ENCODE measurements at regions not wholly inside any gene's neighbourhood (a gene's known extent, or its start where the extent isn't known, plus 50 kb on each side); places are given as distances from the start of the nearest gene placed in this dataset.

DNA sequence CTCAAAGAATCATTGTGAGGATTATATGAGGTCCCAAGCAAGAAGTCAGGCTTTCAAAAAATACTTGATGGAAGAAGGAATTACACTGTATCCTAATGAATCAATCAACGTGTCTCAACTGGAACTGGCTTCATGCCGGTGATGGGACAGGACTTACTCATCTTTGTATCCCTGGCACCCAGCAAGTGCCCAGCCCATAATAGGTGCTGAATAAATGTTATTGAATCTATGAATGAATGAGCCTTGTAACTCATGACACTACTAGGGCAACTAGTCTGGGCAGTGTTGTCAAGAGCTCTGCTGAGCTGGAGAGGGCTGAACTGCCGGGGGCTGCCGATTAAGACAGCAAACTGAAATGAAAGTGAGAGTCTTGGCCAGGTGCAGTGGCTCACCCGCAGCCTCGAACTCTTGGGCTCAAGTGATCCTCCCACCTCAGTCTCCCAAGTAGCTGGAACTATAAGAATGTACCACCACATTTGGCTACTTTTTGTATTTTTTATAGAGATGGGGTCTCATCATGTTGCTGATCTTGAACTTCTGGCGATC is 87.2 kb upstream of the KIF5B start:
- TF ChIP-seq, protein P1, sequence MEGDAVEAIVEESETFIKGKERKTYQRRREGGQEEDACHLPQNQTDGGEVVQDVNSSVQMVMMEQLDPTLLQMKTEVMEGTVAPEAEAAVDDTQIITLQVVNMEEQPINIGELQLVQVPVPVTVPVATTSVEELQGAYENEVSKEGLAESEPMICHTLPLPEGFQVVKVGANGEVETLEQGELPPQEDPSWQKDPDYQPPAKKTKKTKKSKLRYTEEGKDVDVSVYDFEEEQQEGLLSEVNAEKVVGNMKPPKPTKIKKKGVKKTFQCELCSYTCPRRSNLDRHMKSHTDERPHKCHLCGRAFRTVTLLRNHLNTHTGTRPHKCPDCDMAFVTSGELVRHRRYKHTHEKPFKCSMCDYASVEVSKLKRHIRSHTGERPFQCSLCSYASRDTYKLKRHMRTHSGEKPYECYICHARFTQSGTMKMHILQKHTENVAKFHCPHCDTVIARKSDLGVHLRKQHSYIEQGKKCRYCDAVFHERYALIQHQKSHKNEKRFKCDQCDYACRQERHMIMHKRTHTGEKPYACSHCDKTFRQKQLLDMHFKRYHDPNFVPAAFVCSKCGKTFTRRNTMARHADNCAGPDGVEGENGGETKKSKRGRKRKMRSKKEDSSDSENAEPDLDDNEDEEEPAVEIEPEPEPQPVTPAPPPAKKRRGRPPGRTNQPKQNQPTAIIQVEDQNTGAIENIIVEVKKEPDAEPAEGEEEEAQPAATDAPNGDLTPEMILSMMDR (IDR thresholded peaks at IDR 0.05), result no peak
- no peak for TF ChIP-seq POLR2A (IDR thresholded peaks at IDR 0.05)
